OCI-LY7 (cell line): ENCODE measurements at regions not wholly inside any gene's neighbourhood (a gene's known extent, or its start where the extent isn't known, plus 50 kb on each side); places are given as distances from the start of the nearest gene placed in this dataset.

Source experiments
- BruUV-seq: library from RNA; stranded (reverse); fragments of 400-500 nt; replicated peaks from 2 replicates; lab custom pipeline; 2021; lab: Mats Ljungman, UMichigan
- CTCF ChIA-PET: fragments of 300-600 bp; sonication (Branson Sonifier 250); formaldehyde crosslinking; loops from one replicate; lab custom pipeline; 2022; ENCODE audit warnings: antibody characterized with exemption; ENCODE audit not compliant: unreplicated experiment; lab: Charles Lee
- POLR2A ChIA-PET: fragments of 300-600 bp; sonication (Branson Sonifier 250); formaldehyde crosslinking; loops from one replicate; lab custom pipeline; 2022; ENCODE audit warnings: antibody characterized with exemption; lab: Charles Lee
- DNase-seq: peaks from one replicate; pipeline ENCODE4 v3.0.0-alpha.2; 2015; ENCODE audit warnings: low spot score
- H2AFZ ChIP-seq: fragments of 200-600 bp; sonication (generic), shearing (Covaris generic); 2 replicates; pipeline ENCODE4 v1.6.1; 2014; ENCODE audit warnings: mild to moderate bottlenecking, antibody characterized with exemption, low read length, moderate library complexity
- H3K27ac ChIP-seq: fragments of 200-600 bp; sonication (generic); 2 replicates; pipeline ENCODE4 v1.5.1; 2014; ENCODE audit warnings: mixed run types, low read depth, mild to moderate bottlenecking, moderate library complexity, low read length, inconsistent platforms; ENCODE audit not compliant: poor library complexity, severe bottlenecking
- H3K36me3 ChIP-seq: fragments of 200-600 bp; sonication (generic); 2 replicates; pipeline ENCODE4 v1.6.1; 2014; ENCODE audit warnings: mild to moderate bottlenecking, antibody characterized with exemption, low read length, moderate library complexity, mixed read lengths; ENCODE audit not compliant: insufficient read depth
- H3K4me1 ChIP-seq: fragments of 200-600 bp; sonication (generic); 2 replicates; pipeline ENCODE4 v1.5.1; 2014; ENCODE audit warnings: mild to moderate bottlenecking, low read length; ENCODE audit not compliant: insufficient read depth, poor library complexity, severe bottlenecking
- H3K4me2 ChIP-seq: fragments of 200-600 bp; sonication (generic); 2 replicates; pipeline ENCODE4 v1.6.1; 2014; ENCODE audit warnings: mild to moderate bottlenecking, low read length
- H3K4me3 ChIP-seq: fragments of 200-600 bp; sonication (generic); 2 replicates; pipeline ENCODE4 v1.5.1; 2014; ENCODE audit warnings: mild to moderate bottlenecking, low read depth, low read length; ENCODE audit not compliant: poor library complexity, severe bottlenecking
- H3K79me2 ChIP-seq: fragments of 200-600 bp; sonication (generic); 2 replicates; pipeline ENCODE4 v1.6.1; 2016; ENCODE audit warnings: low read depth, mild to moderate bottlenecking, low read length, moderate library complexity, mixed read lengths; ENCODE audit not compliant: insufficient read depth
- H3K9me2 ChIP-seq: fragments of 200-600 bp; sonication (generic); 2 replicates; pipeline ENCODE4 v1.6.1; 2016; ENCODE audit warnings: mild to moderate bottlenecking, low read length, mixed read lengths; ENCODE audit not compliant: insufficient read depth
- H3K9me3 ChIP-seq: fragments of 200-600 bp; sonication (generic); 2 replicates; pipeline ENCODE4 v1.6.1; 2014; ENCODE audit warnings: mild to moderate bottlenecking, mixed run types, low read length, mixed read lengths
- H4K20me1 ChIP-seq: fragments of 200-600 bp; sonication (generic); 2 replicates; pipeline ENCODE4 v1.6.1; 2014; ENCODE audit warnings: mild to moderate bottlenecking, antibody characterized with exemption, low read length, moderate library complexity, mixed read lengths; ENCODE audit not compliant: insufficient read depth
- CTCF ChIP-seq: fragments of 200-600 bp; sonication (generic); conservative IDR thresholded peaks from 2 replicates; pipeline ENCODE4 v1.5.1; 2014; ENCODE audit warnings: mild to moderate bottlenecking, antibody characterized with exemption, low read length, moderate library complexity, mixed read lengths
- EZH2phosphoT487 ChIP-seq: fragments of 200-600 bp; sonication (generic); IDR thresholded peaks from 2 replicates; pipeline ENCODE4 v1.6.1; 2018; ENCODE audit warnings: low read depth, borderline replicate concordance, mild to moderate bottlenecking, mixed run types, antibody characterized with exemption, low read length, moderate library complexity, mixed read lengths
- intact Hi-C: fragments of 100-400 bp; cut with micrococcal nuclease; formaldehyde crosslinking; loops from one replicate; pipeline ENCODE4 v1.10.0; 2022; ENCODE audit not compliant: unreplicated experiment

- DNase-seq = no peak
These were observed 204.9 kb upstream of the DUSP10 start for GRCh38 chr1:221946768-221947167.

GRCh38 chr1:221945669-221946068, 203.8 kb upstream of the DUSP10 start:
- no peaks in the 10 kb centered on the region for H3K9me3 ChIP-seq
- TF ChIP-seq EZH2phosphoT487 (no peak), CTCF (no peak)
- CTCF ChIA-PET = no interaction called here
- DNase-seq = no peak
- POLR2A ChIA-PET = no interaction called here
- BruUV-seq = no TSS peak
- H2AFZ ChIP-seq = no peak overlapping the region
- H3K9me2 ChIP-seq = no peaks in the 10 kb centered on the region
- no peaks in the 10 kb centered on the region for H3K4me1 ChIP-seq
- no peaks in the 10 kb centered on the region for H3K36me3 ChIP-seq
- no peak overlapping the region for H3K4me3 ChIP-seq
- H3K4me2 ChIP-seq = no peak overlapping the region
- intact Hi-C loops = no loop called here
- no peaks in the 10 kb centered on the region for H3K79me2 ChIP-seq
- no peaks in the 10 kb centered on the region for H4K20me1 ChIP-seq
- H3K27ac ChIP-seq = no peak overlapping the region

More at GRCh38 chr1:221946768-221947167, 204.9 kb upstream of the DUSP10 start:
- no peaks in the 10 kb centered on the region for H3K36me3 ChIP-seq
- intact Hi-C loops = no loop called here
- H2AFZ ChIP-seq = no peak overlapping the region
- no peaks in the 10 kb centered on the region for H3K9me3 ChIP-seq
- CTCF ChIA-PET = no interaction called here
- H3K27ac ChIP-seq = no peak overlapping the region
- H3K4me2 ChIP-seq = no peak overlapping the region
- H3K9me2 ChIP-seq = no peaks in the 10 kb centered on the region
- BruUV-seq = no TSS peak
- no peak overlapping the region for H3K4me3 ChIP-seq
- no peaks in the 10 kb centered on the region for H3K4me1 ChIP-seq
- POLR2A ChIA-PET = no interaction called here
- TF ChIP-seq EZH2phosphoT487 (no peak), CTCF (no peak)
- no peaks in the 10 kb centered on the region for H4K20me1 ChIP-seq
- H3K79me2 ChIP-seq = no peaks in the 10 kb centered on the region

- BruUV-seq = no TSS peak
- Histone ChIP-seq H3K4me3 (no peak overlapping the region), H4K20me1 (no peaks in the 10 kb centered on the region), H3K27ac (no peak overlapping the region), H3K4me2 (no peak overlapping the region), H2AFZ (no peak overlapping the region), H3K9me2 (no peaks in the 10 kb centered on the region), H3K36me3 (no peaks in the 10 kb centered on the region), H3K79me2 (no peaks in the 10 kb centered on the region), H3K4me1 (no peaks in the 10 kb centered on the region), H3K9me3 (no peaks in the 10 kb centered on the region)
- intact Hi-C loops = no loop called here
- CTCF ChIA-PET = no interaction called here
- POLR2A ChIA-PET = no interaction called here
- DNase-seq = no peak
- TF ChIP-seq CTCF (no peak), EZH2phosphoT487 (no peak)
These were observed 202.5 kb upstream of the DUSP10 start for GRCh38 chr1:221944247-221944870.
